Fibroblast of skin of right biceps (primary cell): ENCODE measurements at regions not wholly inside any gene's neighbourhood (a gene's known extent, or its start where the extent isn't known, plus 50 kb on each side); places are given as distances from the start of the nearest gene placed in this dataset.

Experiments used
- DNase-seq: peaks from one replicate; pipeline ENCODE4 v3.0.0-alpha.2; 2013

GRCh38 chr20:4069751-4070150 lies 54.4 kb upstream of the RNF24 start:
- DNase-seq: peak; percentile 74

GRCh38 chr20:4068708-4069107 lies 53.4 kb upstream of the RNF24 start:
- no peak for DNase-seq

- peak; percentile 85 for DNase-seq
Observed at GRCh38 chr20:4067600-4068261, 52.4 kb upstream of the RNF24 start.

GRCh38 chr20:4066551-4066950 lies 51.2 kb upstream of the RNF24 start:
- DNase-seq: no peak

GRCh38 chr20:4065391-4065844 lies 50.1 kb upstream of the RNF24 start:
- DNase-seq: peak; percentile 93
